ENCODE measurements at regions not wholly inside any gene's neighbourhood (a gene's known extent, or its start where the extent isn't known, plus 50 kb on each side); places are given as distances from the start of the nearest gene placed in this dataset.
A peak's percentile ranks its signal among the peaks of the same experiment; 100 is the strongest.
"Not testable (repeated sequence)": the region's sequence is repeated elsewhere in the genome, so short reads cannot be mapped to it uniquely, and the experiment has no call there.

DNA sequence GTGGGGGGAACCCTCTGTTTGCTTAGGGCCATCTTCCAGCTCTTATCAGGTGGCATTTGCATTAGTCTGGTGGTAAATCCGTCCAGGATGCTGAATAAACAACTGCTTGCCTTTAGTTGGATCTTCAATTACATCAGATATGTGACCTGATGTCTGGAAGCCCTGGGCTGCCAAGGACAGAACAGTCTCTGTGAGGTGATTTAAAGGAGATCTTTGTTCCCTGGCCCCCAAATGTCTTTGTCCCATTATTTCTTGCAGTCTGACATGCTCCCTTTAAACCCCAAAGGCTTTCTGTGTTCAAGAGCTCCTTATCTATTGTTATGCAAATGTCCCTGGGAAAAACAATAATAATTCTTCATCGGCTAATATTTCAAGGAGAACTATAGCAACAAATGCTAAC, 84.6 kb upstream of the SPTLC3 start:
- ATAC-seq (no peak), DNase-seq (ENCODE audit: low spot score) (no peak)

DNA sequence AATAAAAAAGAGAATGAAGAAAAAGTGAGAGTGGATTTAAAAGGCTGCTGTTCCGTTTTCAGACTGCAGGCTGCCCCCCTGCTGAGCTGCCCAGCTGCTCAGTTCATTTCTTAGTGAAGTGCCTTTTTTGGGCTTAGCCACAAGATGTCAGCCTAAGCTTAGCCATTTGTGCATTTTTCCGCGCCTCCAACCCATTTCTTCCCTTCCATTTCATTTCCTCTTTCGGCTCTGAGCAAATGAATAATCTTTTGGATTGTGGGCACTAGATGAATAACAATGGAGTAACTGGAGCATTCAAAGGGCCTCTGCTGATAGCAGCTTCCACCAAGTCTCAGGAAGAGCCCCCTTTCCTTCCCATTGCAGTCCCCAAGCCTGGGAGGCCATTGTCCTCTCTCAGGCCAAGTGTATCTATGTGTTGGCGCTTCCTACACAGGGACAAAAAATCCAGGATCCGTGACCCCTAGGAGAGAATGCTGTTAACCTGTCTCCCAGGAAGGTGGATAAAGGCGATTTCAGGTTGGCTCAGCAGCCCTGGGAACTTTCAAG, 83.5 kb upstream of the SPTLC3 start:
- peak; percentile 50 for DNase-seq (ENCODE audit: low spot score)

DNA sequence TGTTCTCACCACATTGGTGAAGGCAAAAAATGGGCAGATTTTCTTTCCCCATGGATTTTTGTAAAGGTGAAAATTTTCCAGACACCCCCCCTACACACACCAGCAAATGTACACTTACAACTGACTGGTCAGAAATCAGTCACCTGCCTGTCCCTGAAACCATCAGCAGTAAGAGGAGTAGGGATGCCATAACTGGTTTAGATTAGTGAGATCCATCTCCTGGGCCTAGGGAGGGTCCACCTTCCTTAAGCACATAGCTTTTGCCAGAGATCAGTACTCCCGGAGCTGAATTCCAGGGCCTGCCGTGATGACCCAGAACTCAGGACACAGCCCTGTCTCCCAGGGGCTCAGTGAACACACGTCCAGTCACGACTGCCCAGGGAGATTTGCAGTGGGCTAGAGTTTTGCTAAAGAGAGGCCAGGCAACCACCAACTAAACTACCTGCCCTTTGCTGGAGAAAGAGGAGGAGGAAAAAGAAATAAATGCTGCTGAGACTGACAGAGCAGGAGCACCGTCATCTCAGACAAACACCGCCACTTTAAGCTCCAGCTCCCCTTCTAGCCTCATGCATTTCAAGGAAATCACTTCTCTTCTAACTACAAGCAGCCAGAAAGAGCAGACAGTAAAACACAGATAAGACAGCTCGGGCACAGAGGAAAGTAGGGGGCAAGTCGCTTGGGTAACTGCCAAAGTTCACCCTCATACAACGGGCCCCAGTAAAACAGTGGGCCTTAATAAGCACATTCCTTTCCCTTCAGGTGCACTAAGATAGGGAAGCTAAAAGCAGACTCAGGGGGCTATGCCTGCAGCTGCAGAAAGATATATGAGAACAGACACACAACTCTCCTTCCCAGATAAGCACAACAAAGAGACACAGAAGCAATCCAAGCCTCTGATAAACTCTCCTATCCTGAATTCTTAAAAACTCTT, 82.6 kb upstream of the SPTLC3 start:
- no peak for ATAC-seq
- no peak for DNase-seq (ENCODE audit: low spot score)

More for the DNA sequence above, 83.5 kb upstream of the SPTLC3 start:
- ATAC-seq = peak; percentile 99

DNA sequence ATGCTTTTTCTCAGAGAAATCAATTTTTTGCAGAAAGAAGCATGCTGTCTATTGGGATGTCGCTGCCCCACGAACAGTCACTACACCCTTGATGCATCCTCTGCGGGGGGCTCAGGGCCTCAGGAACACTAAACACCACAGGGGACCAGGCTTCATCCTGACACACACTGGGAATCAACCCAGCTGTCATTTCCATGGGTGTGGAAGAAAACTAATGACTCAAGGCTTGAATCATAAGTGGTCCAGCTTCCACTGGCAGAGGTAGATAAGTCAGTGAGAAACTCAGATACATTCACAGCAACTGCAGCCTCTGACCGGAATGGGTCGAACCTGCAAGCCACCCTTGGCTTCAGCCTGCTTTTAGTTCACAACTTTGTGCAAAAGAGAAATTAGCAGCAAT, 81.3 kb upstream of the SPTLC3 start:
- ATAC-seq = no peak

DNA sequence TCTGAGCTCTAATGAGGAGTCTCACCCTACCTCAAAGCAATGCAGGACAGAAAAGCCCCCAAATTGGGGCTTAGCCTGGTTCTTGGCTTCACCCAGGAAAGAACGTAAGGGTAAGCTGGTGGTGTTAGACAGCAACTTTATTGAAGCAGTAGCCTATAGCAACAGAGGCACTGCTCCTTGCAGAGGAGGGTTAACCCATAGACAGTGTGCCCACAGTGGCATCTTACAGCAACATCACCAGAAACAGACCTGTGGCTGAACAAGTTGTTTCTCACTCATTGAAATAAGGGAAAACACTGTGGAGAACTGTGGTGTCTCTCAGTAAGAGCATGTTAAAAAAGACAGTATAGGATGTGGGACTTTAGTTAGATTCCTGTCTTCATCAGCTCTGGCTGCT, 80.4 kb upstream of the SPTLC3 start:
- no peak for DNase-seq (ENCODE audit: low spot score)
- ATAC-seq = no peak

More for the DNA sequence above, 81.3 kb upstream of the SPTLC3 start:
- DNase-seq (ENCODE audit: low spot score) = no peak

DNA sequence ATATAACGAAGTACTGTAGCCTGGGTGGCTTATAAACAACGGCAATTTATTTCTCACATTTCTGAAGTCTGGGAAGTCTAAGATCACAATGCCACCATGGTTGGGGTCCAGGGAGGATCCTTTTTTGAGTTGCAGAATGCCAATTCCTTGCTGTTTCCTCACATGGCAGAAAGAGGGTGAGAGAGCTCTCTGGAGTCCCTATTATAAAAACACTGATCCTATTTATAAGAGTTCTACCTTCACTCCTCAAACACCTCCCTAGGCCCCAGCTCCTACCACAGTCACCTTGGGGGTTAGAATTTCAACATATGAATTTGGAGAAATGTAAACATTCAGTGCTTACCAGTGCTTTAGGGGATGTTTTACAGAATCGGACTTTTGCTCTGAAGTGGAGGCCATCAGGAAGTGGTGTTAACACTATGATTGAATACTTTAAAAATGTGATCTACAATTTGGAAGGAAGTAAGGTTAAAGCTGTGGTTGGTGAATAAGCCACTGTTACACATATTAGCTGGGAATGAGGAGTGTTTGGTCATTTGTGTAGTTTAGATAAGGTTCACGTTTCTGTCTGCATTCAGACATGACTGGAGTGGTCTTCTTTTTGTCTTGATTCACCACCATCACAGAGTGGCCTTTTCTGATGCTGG, 79.9 kb upstream of the SPTLC3 start:
- DNase-seq (ENCODE audit: low spot score) (no peak), ATAC-seq (no peak)

DNA sequence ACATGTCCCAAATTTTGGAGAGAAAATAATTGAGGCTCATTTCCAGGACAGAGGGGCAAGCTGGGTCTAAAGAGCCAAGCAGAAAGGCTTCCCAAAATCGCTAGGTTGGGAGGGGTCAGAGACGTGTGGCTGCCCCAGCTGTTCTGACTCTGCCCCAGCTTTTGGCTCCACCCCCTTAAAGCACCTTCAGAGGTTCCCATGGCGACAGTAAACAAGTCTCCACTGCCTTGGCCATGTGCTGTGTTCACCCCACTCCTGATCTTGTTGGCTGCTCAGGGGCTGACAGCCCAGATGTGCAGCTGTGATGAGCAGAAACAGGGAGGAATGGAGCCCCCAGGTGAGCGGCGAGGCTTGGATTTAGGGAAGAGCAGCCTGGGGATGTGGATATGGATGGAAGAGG, 72.8 kb upstream of the SPTLC3 start:
- no peak for DNase-seq (ENCODE audit: low spot score)
- no peak for ATAC-seq

DNA sequence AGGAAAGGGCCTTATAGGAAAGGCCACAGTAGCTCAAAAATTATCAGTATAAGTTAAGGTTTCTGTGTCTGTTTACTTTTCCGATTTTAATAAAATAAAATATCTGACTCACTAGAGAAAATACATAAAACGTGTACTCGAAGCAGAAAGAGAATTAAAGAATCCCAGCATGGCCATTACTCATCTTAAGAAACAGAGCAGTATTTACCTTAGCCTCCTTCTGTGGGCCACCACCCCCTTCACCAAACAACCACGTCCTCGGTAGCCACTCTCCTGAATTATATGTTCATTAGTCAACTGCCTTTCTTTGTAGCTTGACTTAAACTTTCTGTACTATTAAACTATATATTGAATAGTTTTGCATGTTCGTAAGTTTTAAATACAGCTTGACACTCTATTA, 72.2 kb upstream of the SPTLC3 start:
- DNase-seq (ENCODE audit: low spot score) (no peak), ATAC-seq (no peak)

DNA sequence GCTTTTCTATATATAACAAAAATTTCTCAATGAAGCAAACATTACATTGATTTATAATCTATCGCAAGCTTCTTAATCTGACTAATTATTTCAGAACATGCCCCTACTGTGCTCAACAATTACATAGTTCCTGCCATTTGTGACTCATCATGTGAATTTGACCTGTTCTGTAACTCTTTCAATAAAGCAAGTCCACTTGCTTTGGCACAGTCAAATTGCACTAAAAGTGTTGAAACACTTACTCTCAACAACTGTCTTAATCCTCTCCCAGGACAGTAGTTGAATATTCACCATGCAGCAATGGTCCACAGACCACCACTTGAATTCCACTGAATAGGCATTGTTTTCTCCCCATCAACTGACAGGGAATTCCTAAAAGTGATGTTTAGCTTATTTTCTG, 67.7 kb upstream of the SPTLC3 start:
- no peak for ATAC-seq
- no peak for DNase-seq (ENCODE audit: low spot score)

DNA sequence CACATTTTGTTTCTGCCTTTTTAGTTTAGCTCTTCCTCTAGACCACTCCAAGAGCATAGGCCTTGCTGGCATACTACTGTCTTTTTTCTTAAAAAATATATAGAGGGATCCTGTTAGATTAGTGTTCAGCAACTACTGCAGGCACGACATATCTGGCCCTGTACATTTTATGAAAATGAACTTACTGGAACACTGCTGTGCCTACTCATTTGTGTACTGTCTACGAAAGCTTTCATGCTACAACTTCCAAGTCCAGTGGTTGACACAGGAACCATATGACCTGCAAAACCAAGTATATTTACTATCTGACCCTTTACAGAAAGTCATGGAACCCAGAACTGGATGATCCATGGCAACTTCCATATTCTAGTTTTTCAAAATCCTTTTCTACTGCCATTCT, 66.6 kb upstream of the SPTLC3 start:
- no peak for ATAC-seq
- DNase-seq (ENCODE audit: low spot score) = no peak

DNA sequence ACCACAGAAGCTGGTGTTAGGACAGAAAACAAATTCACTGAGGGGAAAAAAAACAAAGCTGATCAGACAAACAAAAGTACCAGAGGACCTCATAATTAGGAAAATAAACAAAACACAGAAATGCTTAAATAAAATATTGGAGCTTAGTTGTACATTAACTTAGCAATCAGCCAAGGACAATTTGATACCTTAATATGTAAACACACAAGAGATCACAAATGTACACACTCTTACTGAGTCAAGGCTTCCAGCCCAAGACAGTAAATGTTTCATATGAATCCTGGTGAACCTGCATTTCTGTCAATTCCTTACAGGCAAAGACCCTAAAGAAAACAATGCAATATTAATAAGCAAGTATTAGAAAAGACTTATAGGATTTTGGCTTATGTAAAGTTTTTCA, 62.0 kb upstream of the SPTLC3 start:
- DNase-seq (ENCODE audit: low spot score) = no peak
- no peak for ATAC-seq

DNA sequence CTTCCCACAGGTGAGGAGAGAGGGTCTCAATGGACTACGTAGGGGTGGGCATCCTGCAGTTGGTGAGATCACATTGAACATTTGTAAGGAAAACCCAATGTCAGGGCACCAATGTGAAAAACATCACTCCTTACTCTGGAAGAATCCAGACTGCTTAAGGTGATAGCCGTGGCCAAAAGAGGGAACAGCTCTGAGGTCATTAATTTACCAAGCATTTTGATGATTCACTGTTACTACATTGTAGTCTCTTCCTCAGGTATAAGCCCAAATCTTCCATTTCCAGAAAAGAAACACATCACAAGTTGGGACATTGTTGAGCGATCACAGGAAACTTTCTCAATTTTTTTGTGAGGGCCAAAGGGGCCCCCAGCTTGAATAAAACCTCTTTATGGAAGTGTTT, 61.1 kb upstream of the SPTLC3 start:
- no peak for ATAC-seq
- no peak for DNase-seq (ENCODE audit: low spot score)

DNA sequence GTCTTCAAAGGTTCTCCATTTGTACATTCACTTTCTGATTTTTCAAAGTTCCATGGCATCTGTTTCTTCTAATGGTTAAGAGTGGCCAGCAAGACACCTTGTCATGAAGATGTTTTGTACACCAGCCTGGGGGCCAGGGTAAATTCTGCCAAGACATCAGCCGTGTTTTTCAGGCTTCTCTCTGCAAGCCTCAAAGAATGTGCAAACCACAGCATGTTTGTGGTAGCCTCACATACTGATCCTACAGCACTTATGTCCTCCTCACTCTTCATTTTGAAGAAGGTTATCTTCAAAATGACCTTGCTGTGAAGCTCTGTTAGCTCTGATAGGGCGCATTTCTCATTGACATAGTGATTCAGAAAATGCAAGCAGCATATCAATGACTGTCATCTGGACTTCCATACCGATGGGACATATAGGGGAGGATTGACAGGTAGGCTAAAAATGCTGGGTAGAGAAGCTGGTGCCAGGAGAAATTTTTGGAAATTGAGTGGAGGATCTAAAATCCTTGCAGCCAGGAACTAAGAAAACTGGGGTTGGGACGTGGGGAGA, 59.3 kb upstream of the SPTLC3 start:
- ATAC-seq = no peak
- no peak for DNase-seq (ENCODE audit: low spot score)

DNA sequence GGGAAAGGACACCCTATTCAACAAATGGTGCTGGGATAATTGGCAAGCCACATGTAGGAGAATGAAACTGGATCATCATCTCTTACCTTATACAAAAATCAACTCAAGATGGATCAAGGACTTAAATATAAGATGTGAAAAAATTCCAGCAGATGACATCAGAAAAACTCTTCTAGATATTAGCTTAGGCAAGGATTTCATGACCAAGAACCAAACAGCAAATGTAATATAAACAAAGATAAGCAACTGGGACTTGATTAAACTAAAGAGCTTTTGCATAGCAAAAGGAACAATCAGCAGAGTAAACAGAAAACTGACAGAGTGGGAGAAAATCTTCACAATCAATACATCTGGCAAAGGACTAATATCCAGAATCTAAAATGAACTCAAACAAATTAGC, 54.5 kb upstream of the SPTLC3 start:
- DNase-seq (ENCODE audit: low spot score); ATAC-seq: not testable (repeated sequence)

DNA sequence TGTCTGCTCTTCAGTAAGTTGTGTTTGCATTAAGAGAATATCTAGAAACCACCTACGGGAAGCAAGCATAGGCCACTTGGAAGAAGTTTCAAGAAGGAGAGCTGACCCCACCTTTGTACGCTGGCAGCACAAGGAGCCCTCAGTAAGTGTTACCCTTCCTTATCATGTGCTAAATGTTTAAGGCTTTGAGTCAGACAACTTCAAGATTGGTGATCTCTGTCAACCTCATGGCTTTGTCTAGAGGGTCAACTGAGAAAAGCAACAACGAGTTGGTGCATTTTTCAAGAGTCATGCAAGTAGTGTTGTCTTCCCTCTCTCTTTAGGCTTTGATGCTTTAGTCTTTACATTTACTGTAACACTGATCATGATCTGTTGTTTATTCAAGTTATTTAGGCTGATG, 53.2 kb upstream of the SPTLC3 start:
- ATAC-seq (no peak), DNase-seq (ENCODE audit: low spot score) (no peak)

DNA sequence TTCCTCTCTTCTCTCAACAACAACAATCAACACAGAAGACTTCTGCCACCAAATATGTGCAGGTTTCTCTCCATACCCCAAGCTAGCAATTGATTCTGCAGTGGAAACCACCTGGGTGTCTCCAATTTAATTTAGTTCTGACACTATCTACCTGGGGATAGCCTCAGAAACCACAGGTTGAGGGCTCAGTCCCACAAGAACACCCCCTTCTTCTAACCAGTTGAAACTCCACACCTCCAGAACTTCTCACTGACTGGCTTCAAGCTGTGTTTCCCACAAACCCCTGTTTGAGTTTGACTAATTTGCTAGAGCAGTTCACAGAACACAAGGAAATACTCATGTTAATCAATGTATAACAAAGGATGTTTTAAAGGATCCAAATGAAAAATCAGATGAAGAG, 52.5 kb upstream of the SPTLC3 start:
- ATAC-seq (no peak), DNase-seq (ENCODE audit: low spot score) (no peak)

DNA sequence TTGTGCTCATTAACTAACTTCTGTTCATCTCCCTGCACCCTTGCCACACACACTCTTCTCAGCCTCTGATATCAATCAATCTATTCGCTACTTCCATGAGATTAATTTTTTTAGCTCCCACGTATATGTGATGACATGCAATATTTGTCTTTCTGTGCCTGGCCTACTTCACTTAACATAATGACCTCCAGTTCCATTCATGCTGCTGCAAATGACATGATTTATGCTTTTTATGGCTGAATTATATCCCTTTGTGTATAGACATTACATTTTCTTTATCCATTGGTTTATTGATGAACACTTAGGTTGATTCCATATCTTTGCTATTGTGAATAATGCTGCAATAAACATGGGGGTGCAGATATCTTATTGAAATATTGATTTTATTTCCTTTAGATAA, 50.8 kb upstream of the SPTLC3 start:
- no peak for ATAC-seq

More for the DNA sequence above, 50.8 kb upstream of the SPTLC3 start:
- no peak for DNase-seq (ENCODE audit: low spot score)
